ENCODE measurements at regions not wholly inside any gene's neighbourhood (a gene's known extent, or its start where the extent isn't known, plus 50 kb on each side); places are given as distances from the start of the nearest gene placed in this dataset.

GRCh38 chr17:77872199-77872598, 86.3 kb upstream of the TNRC6C start (continued):
- TF ChIP-seq, protein P1, sequence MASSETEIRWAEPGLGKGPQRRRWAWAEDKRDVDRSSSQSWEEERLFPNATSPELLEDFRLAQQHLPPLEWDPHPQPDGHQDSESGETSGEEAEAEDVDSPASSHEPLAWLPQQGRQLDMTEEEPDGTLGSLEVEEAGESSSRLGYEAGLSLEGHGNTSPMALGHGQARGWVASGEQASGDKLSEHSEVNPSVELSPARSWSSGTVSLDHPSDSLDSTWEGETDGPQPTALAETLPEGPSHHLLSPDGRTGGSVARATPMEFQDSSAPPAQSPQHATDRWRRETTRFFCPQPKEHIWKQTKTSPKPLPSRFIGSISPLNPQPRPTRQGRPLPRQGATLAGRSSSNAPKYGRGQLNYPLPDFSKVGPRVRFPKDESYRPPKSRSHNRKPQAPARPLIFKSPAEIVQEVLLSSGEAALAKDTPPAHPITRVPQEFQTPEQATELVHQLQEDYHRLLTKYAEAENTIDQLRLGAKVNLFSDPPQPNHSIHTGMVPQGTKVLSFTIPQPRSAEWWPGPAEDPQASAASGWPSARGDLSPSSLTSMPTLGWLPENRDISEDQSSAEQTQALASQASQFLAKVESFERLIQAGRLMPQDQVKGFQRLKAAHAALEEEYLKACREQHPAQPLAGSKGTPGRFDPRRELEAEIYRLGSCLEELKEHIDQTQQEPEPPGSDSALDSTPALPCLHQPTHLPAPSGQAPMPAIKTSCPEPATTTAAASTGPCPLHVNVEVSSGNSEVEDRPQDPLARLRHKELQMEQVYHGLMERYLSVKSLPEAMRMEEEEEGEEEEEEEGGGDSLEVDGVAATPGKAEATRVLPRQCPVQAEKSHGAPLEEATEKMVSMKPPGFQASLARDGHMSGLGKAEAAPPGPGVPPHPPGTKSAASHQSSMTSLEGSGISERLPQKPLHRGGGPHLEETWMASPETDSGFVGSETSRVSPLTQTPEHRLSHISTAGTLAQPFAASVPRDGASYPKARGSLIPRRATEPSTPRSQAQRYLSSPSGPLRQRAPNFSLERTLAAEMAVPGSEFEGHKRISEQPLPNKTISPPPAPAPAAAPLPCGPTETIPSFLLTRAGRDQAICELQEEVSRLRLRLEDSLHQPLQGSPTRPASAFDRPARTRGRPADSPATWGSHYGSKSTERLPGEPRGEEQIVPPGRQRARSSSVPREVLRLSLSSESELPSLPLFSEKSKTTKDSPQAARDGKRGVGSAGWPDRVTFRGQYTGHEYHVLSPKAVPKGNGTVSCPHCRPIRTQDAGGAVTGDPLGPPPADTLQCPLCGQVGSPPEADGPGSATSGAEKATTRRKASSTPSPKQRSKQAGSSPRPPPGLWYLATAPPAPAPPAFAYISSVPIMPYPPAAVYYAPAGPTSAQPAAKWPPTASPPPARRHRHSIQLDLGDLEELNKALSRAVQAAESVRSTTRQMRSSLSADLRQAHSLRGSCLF (CRISPR knock-in tag; IDR thresholded peaks at IDR 0.05; ENCODE audit: borderline replicate concordance) = no peak
- TF ChIP-seq SKIL (CRISPR knock-in tag; IDR thresholded peaks at IDR 0.05; ENCODE audit: borderline replicate concordance) = no peak
- no peak for TF ChIP-seq ZNF687 (CRISPR knock-in tag; IDR thresholded peaks at IDR 0.05)
- TF ChIP-seq PHF5A (CRISPR knock-in tag; IDR thresholded peaks at IDR 0.05; ENCODE audit: low read depth, unreplicated experiment) = no peak
- TF ChIP-seq SOX6 (IDR thresholded peaks at IDR 0.05) = no peak
- no peak for TF ChIP-seq SOX6 (CRISPR knock-in tag; IDR thresholded peaks at IDR 0.05)
- no peak for TF ChIP-seq ETV5 (CRISPR knock-in tag; IDR thresholded peaks at IDR 0.05; ENCODE audit: borderline replicate concordance)
- no peak for TF ChIP-seq ZNF329 (CRISPR knock-in tag; IDR thresholded peaks at IDR 0.05; ENCODE audit: low read depth)
- TF ChIP-seq ZNF790 (CRISPR knock-in tag; IDR thresholded peaks at IDR 0.05; ENCODE audit: borderline replicate concordance) = no peak
- no peak for TF ChIP-seq NR2F6 (IDR thresholded peaks at IDR 0.05)
- no peak for TF ChIP-seq NR2F6 (CRISPR knock-in tag; IDR thresholded peaks at IDR 0.05)
- no peak for TF ChIP-seq PBX3 (CRISPR knock-in tag; IDR thresholded peaks at IDR 0.05; ENCODE audit: borderline replicate concordance)

All from HepG2 (cell line).